ENCODE measurements at regions not wholly inside any gene's neighbourhood (a gene's known extent, or its start where the extent isn't known, plus 50 kb on each side); places are given as distances from the start of the nearest gene placed in this dataset.

DNA sequence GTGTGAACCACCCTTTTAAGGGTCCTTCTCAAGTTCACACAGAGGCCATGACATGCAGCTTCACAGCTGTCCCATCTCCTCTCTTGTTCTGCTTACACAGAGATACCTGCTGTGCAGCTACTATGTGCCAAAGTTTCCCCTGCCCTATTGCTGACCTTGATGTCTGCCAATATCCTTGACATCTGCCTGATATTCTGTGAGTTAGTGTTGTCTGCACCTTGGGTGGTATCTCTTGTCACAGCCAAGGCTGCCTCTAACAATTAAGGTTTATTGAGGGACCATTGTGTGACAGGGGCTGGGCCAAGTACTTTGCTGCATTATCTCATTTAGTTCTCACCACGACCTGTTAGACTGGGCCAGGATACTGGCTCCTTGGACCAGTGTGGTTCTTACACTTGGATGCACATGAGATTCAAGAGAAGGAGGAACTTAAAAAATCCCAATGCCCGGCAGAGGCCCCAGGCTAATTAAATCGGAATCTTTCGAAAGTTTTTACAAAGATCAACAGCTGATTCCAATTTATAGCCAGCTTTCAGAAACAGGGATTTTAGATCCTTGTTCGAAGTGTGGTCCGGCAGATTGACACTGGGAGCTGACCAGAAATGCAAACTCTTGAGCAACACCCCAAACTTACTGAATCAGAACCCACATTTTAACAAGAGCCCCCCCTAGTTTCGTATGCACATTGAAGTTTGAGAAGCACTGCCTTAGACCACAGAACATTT is 178.6 kb downstream of the SATB1 start:
- TF ChIP-seq, protein P1, sequence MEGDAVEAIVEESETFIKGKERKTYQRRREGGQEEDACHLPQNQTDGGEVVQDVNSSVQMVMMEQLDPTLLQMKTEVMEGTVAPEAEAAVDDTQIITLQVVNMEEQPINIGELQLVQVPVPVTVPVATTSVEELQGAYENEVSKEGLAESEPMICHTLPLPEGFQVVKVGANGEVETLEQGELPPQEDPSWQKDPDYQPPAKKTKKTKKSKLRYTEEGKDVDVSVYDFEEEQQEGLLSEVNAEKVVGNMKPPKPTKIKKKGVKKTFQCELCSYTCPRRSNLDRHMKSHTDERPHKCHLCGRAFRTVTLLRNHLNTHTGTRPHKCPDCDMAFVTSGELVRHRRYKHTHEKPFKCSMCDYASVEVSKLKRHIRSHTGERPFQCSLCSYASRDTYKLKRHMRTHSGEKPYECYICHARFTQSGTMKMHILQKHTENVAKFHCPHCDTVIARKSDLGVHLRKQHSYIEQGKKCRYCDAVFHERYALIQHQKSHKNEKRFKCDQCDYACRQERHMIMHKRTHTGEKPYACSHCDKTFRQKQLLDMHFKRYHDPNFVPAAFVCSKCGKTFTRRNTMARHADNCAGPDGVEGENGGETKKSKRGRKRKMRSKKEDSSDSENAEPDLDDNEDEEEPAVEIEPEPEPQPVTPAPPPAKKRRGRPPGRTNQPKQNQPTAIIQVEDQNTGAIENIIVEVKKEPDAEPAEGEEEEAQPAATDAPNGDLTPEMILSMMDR (IDR thresholded peaks at IDR 0.05; ENCODE audit: low read depth, low read length, poor library complexity, severe bottlenecking) = no peak
- no peak for TF ChIP-seq EZH2phosphoT487 (IDR thresholded peaks at IDR 0.05; ENCODE audit: borderline replicate concordance, low read length)
